Prostate gland (tissue), 2 donors: ENCODE measurements at regions not wholly inside any gene's neighbourhood (a gene's known extent, or its start where the extent isn't known, plus 50 kb on each side); places are given as distances from the start of the nearest gene placed in this dataset.

Experiments
- CTCF ChIP-seq, 4 experiments: fragments of 200-600 bp in 2 of 4; fragments of 450-650 bp in 2 of 4; sonication (generic) in 2 of 4; IDR thresholded peaks; 1 replicate in 3 of 4; 2 replicates in 1 of 4; pipeline ENCODE4 v1.5.1; 2016 to 2019; ENCODE audit warnings: antibody characterized with exemption in 4 of 4, mild to moderate bottlenecking in 2 of 4, moderate library complexity in 2 of 4
- POLR2A ChIP-seq: fragments of 450-650 bp; IDR thresholded peaks from one replicate; pipeline ENCODE4 v1.6.1; 2016; ENCODE audit warnings: antibody characterized with exemption, mild to moderate bottlenecking
- POLR2AphosphoS5 ChIP-seq: sonication (generic); formaldehyde crosslinking; IDR thresholded peaks from one replicate; pipeline ENCODE4 v1.6.1; 2017; ENCODE audit warnings: antibody characterized with exemption

GRCh38 chr2:150182566-150183235 lies 304.8 kb downstream of the RND3 start:
- TF ChIP-seq CTCF (IDR thresholded peaks at IDR 0.05) = no peak
- no peak for TF ChIP-seq POLR2AphosphoS5
- no peak for TF ChIP-seq POLR2A
